Neural cell (in vitro differentiated cells): ENCODE measurements at regions not wholly inside any gene's neighbourhood (a gene's known extent, or its start where the extent isn't known, plus 50 kb on each side); places are given as distances from the start of the nearest gene placed in this dataset.

ENCODE experiments used
- H2AFZ ChIP-seq: fragments of 200-600, 300-800 bp; sonication (generic), shearing (Covaris generic); 2 replicates; pipeline ENCODE4 v1.6.0; 2014; ENCODE audit warnings: low read depth, mild to moderate bottlenecking, antibody characterized with exemption, low read length, moderate library complexity
- H3F3A ChIP-seq: fragments of 200-600 bp; shearing (Covaris generic); 2 replicates; pipeline ENCODE4 v1.6.1; 2016; ENCODE audit warnings: mild to moderate bottlenecking, moderate library complexity, mixed read lengths, antibody characterized with exemption, low read length; ENCODE audit not compliant: insufficient read depth, poor library complexity, severe bottlenecking
- H3K27ac ChIP-seq: fragments of 200-600, 300-800 bp; sonication (generic), shearing (Covaris generic); 2 replicates; pipeline ENCODE4 v1.5.1; 2014; ENCODE audit warnings: mild to moderate bottlenecking, low read length, moderate library complexity
- H3K27me3 ChIP-seq: fragments of 300-800, 200-600 bp; sonication (generic), shearing (Covaris generic); 2 replicates; pipeline ENCODE4 v1.6.0; 2014; ENCODE audit warnings: mild to moderate bottlenecking, low read depth, low read length, moderate library complexity; ENCODE audit not compliant: insufficient read depth
- H3K36me3 ChIP-seq: fragments of 300-800, 200-600 bp; sonication (generic), shearing (Covaris generic); 2 replicates; pipeline ENCODE4 v1.5.1; 2014; ENCODE audit warnings: mild to moderate bottlenecking, antibody characterized with exemption, low read length, moderate library complexity; ENCODE audit not compliant: insufficient read depth
- H3K4me2 ChIP-seq: fragments of 300-800, 200-600 bp; sonication (generic), shearing (Covaris generic); 2 replicates; pipeline ENCODE4 v1.6.0; 2014; ENCODE audit warnings: mild to moderate bottlenecking, low read length
- H3K4me3 ChIP-seq: fragments of 300-800, 200-600 bp; sonication (generic), shearing (Covaris generic); 2 replicates; pipeline ENCODE4 v1.5.1; 2014; ENCODE audit warnings: mild to moderate bottlenecking, low read length, moderate library complexity
- H3K79me2 ChIP-seq: fragments of 200-600 bp; shearing (Covaris generic); replicated peaks from 2 replicates; pipeline ENCODE4 v1.6.0; 2014; ENCODE audit warnings: mild to moderate bottlenecking, low read length, moderate library complexity; ENCODE audit not compliant: insufficient read depth
- H3K9ac ChIP-seq: fragments of 300-800, 200-600 bp; sonication (generic), shearing (Covaris generic); 2 replicates; pipeline ENCODE4 v1.6.1; 2016; ENCODE audit warnings: mild to moderate bottlenecking, low read length, mixed read lengths
- H3K9me2 ChIP-seq: fragments of 200-600 bp; shearing (Covaris generic); 2 replicates; pipeline ENCODE4 v1.6.1; 2016; ENCODE audit warnings: mild to moderate bottlenecking, low read length, mixed read lengths; ENCODE audit not compliant: insufficient read depth
- H3K9me3 ChIP-seq: fragments of 200-600, 300-800 bp; sonication (generic), shearing (Covaris generic); 2 replicates; pipeline ENCODE4 v1.6.1; 2016; ENCODE audit warnings: mild to moderate bottlenecking, mixed run types, low read length, moderate library complexity, mixed read lengths
- H4K20me1 ChIP-seq: fragments of 200-600 bp; shearing (Covaris generic); 2 replicates; pipeline ENCODE4 v1.6.1; 2016; ENCODE audit warnings: mild to moderate bottlenecking, mixed run types; ENCODE audit not compliant: insufficient read depth
- EP300 ChIP-seq: fragments of 450-650 bp; conservative IDR thresholded peaks from 2 replicates; pipeline ENCODE4 v1.6.1; 2014; ENCODE audit warnings: antibody characterized with exemption, mild to moderate bottlenecking, moderate library complexity; ENCODE audit not compliant: poor library complexity, severe bottlenecking
- EZH2 ChIP-seq: fragments of 200-600, 300-800 bp; shearing (Covaris generic), sonication (generic); IDR thresholded peaks from 2 replicates; pipeline ENCODE4 v1.6.1; 2014; ENCODE audit warnings: antibody characterized with exemption, low read length, borderline replicate concordance, mild to moderate bottlenecking; ENCODE audit not compliant: insufficient read depth, poor library complexity, severe bottlenecking
- MXI1 ChIP-seq: fragments of 450-650 bp; conservative IDR thresholded peaks from 2 replicates; pipeline ENCODE4 v1.6.1; 2014; ENCODE audit warnings: antibody characterized with exemption, mild to moderate bottlenecking; ENCODE audit not compliant: poor library complexity, severe bottlenecking
- POLR2AphosphoS5 ChIP-seq: IDR thresholded peaks from 2 replicates; pipeline ENCODE4 v1.6.1; 2012
- RAD21 ChIP-seq: fragments of 450-650 bp; conservative IDR thresholded peaks from 2 replicates; pipeline ENCODE4 v1.6.1; 2014; ENCODE audit warnings: antibody characterized with exemption, mild to moderate bottlenecking, moderate library complexity
- SMC3 ChIP-seq: fragments of 450-650 bp; conservative IDR thresholded peaks from 2 replicates; pipeline ENCODE4 v1.6.1; 2014; ENCODE audit warnings: antibody characterized with exemption, mild to moderate bottlenecking, moderate library complexity; ENCODE audit not compliant: poor library complexity
- TAF1 ChIP-seq: IDR thresholded peaks from 2 replicates; pipeline ENCODE4 v1.6.1; 2012; ENCODE audit warnings: low read depth
- TF ChIP-seq, protein P1 (sequence below): fragments of 450-650 bp; IDR thresholded peaks from 2 replicates; pipeline ENCODE4 v1.5.1; 2014; ENCODE audit warnings: antibody characterized with exemption, mild to moderate bottlenecking, moderate library complexity; ENCODE audit not compliant: poor library complexity, severe bottlenecking
- TF ChIP-seq, protein P2 (sequence below): IDR thresholded peaks from 2 replicates; pipeline ENCODE4 v1.6.1; 2012; ENCODE audit warnings: borderline replicate concordance

DNA sequence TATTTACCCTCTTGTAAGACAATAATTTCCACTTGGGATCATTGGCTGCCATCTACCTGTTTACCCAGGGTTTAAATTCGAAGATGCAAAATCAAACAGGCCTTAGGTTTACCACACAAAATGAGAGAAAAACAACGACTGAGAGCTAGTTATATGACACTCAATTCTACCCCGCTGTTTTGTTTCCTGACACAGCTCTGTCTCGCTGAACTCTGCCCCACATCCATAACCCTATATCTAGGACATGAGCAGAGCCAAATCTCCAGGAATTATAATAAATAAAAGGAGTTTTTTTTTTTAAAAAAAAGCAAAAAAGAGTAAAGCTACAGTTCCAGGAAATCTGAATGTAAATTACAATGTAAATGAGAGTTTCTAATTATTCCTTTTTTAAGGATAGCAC, 165.4 kb upstream of the NR2F2 start:
- H3K9me3 ChIP-seq = no peaks in the 10 kb centered on the region
- no peak overlapping the region for H3K9ac ChIP-seq
- no peak overlapping the region for H3K4me3 ChIP-seq
- H3K27ac ChIP-seq = no peak overlapping the region
- no peak overlapping the region for H3K4me2 ChIP-seq
- no peaks in the 10 kb centered on the region for H3K27me3 ChIP-seq
- no peaks in the 10 kb centered on the region for H3K79me2 ChIP-seq
- H3K36me3 ChIP-seq = no peaks in the 10 kb centered on the region
- no peak for TF ChIP-seq MXI1
- TF ChIP-seq EP300 = no peak
- TF ChIP-seq TAF1 = no peak
- TF ChIP-seq SMC3 = no peak
- TF ChIP-seq, protein P1, sequence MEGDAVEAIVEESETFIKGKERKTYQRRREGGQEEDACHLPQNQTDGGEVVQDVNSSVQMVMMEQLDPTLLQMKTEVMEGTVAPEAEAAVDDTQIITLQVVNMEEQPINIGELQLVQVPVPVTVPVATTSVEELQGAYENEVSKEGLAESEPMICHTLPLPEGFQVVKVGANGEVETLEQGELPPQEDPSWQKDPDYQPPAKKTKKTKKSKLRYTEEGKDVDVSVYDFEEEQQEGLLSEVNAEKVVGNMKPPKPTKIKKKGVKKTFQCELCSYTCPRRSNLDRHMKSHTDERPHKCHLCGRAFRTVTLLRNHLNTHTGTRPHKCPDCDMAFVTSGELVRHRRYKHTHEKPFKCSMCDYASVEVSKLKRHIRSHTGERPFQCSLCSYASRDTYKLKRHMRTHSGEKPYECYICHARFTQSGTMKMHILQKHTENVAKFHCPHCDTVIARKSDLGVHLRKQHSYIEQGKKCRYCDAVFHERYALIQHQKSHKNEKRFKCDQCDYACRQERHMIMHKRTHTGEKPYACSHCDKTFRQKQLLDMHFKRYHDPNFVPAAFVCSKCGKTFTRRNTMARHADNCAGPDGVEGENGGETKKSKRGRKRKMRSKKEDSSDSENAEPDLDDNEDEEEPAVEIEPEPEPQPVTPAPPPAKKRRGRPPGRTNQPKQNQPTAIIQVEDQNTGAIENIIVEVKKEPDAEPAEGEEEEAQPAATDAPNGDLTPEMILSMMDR = no peak
- no peak for TF ChIP-seq RAD21
- TF ChIP-seq, protein P2, sequence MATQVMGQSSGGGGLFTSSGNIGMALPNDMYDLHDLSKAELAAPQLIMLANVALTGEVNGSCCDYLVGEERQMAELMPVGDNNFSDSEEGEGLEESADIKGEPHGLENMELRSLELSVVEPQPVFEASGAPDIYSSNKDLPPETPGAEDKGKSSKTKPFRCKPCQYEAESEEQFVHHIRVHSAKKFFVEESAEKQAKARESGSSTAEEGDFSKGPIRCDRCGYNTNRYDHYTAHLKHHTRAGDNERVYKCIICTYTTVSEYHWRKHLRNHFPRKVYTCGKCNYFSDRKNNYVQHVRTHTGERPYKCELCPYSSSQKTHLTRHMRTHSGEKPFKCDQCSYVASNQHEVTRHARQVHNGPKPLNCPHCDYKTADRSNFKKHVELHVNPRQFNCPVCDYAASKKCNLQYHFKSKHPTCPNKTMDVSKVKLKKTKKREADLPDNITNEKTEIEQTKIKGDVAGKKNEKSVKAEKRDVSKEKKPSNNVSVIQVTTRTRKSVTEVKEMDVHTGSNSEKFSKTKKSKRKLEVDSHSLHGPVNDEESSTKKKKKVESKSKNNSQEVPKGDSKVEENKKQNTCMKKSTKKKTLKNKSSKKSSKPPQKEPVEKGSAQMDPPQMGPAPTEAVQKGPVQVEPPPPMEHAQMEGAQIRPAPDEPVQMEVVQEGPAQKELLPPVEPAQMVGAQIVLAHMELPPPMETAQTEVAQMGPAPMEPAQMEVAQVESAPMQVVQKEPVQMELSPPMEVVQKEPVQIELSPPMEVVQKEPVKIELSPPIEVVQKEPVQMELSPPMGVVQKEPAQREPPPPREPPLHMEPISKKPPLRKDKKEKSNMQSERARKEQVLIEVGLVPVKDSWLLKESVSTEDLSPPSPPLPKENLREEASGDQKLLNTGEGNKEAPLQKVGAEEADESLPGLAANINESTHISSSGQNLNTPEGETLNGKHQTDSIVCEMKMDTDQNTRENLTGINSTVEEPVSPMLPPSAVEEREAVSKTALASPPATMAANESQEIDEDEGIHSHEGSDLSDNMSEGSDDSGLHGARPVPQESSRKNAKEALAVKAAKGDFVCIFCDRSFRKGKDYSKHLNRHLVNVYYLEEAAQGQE = no peak
- no peak for TF ChIP-seq POLR2AphosphoS5
- no peak for TF ChIP-seq EZH2
- H3K9me2 ChIP-seq = no peaks in the 10 kb centered on the region
- H4K20me1 ChIP-seq = no peaks in the 10 kb centered on the region
- H3F3A ChIP-seq = no peaks in the 10 kb centered on the region
- H2AFZ ChIP-seq = no peak overlapping the region

DNA sequence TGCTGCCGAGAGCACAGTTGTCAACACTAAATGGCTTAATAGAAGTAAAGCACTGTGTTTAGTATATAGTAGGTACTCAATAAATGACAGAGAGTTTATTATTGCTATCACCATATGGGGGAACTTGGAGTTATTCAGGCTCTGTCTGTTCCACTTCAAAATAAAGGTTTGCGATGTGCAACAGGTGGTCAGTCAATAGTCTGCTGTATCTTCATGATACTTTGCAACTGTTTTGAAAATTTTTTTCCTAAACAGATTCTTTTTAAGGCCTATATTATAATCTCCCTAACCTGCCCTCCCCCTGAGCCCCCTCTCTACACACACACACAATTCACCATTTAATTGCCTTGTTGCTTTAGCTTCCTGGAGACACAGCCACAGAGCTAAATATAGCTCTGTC, 164.7 kb upstream of the NR2F2 start:
- Histone ChIP-seq H3K79me2 (no peaks in the 10 kb centered on the region), H3K9me2 (no peaks in the 10 kb centered on the region), H3K4me2 (no peak overlapping the region), H3K27ac (no peak overlapping the region), H3K36me3 (no peaks in the 10 kb centered on the region), H3K9ac (no peak overlapping the region), H3F3A (no peaks in the 10 kb centered on the region), H3K4me3 (no peak overlapping the region), H3K9me3 (no peaks in the 10 kb centered on the region), H3K27me3 (no peaks in the 10 kb centered on the region), H2AFZ (no peak overlapping the region), H4K20me1 (no peaks in the 10 kb centered on the region)
- TF ChIP-seq TAF1 (no peak), EZH2 (no peak), RAD21 (no peak)
